ENCODE measurements at regions not wholly inside any gene's neighbourhood (a gene's known extent, or its start where the extent isn't known, plus 50 kb on each side); places are given as distances from the start of the nearest gene placed in this dataset.
"Not testable (repeated sequence)": the region's sequence is repeated elsewhere in the genome, so short reads cannot be mapped to it uniquely, and the experiment has no call there.

GRCh38 chr5:173667702-173668101, 51.3 kb upstream of the BOD1 start:
- DNase-seq (ENCODE audit: low read depth): no peak

DNA sequence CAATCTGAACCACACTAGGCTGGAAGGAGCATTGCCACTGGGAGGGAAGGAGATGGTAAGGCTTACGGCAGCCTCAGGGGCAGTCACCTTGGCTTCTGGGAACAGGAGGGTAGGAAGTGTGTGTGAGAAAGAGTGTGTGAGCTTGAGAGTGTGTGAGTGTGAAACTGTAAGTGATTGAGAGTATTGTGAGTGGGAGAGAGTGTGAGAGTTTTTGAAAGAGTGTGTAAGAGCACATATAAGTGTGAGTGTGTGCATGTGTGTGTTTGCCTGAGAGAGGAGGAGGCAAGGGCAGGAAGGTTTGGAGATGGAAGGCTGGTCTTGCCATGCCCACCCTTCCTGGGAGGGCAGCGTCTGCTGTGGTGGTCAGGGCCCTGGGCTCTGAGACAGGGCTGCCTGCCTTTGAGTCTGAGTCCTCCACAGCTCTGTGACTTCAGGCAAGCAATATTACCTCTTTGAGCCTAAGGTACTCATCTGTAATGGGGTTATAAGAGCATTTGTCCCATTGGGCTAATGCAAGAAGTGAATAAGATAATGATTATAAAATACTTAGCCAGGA, 51.9 kb upstream of the BOD1 start:
- no peak for DNase-seq (ENCODE audit: low read depth)

DNA sequence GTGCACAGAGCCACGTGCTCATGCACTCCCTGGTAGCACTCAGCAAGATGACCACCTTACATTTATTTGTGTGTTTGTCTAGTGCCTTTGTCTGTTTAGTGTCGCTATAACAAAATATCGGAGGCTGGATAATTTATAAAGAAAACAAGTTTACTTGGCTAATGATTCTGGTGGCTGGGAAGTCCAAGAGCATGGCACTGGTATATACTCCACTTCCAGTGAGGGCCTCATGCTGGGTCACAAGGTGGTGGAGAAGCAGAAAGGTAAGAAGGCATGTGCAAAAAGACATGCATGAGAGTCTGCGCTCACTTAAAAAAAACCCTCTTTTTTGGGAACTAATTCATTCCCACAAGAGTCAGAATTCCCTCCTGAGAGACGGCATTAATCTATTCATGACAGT, 52.5 kb upstream of the BOD1 start:
- no peak for DNase-seq (ENCODE audit: low read depth)

- DNase-seq (ENCODE audit: low read depth): no peak
These were observed 53.0 kb upstream of the BOD1 start for GRCh38 chr5:173669483-173669882.

DNA sequence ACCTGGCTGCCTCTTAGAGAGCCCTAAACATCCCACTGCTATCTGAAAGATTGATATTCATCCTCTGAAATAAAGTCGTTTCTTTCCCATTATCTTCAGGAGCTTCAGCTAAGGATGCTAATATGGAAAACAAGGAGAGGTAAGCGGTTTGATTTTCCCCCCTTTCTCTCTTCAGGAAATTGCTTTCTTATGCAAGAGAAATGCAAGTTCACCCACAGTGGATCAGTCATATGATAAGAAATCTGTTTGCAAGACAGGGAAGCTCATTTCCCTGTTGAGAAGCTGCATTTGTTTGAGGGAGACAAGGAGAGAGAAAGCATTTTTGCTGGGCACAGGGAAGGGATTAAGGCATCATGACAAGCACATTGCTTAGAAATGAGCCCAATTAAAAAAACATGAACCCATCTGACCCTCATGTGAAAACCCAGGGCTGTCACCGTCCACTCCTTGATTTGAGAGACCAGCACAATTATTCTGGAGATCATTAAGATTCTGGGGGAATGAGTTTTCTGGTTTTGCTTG, 53.7 kb upstream of the BOD1 start:
- no peak for DNase-seq (ENCODE audit: low read depth)

GRCh38 chr5:173670791-173671120, 54.3 kb upstream of the BOD1 start:
- no peak for DNase-seq (ENCODE audit: low read depth)

- no peak for DNase-seq (ENCODE audit: low read depth)
These were observed 54.9 kb upstream of the BOD1 start for GRCh38 chr5:173671121-173671949.

DNA sequence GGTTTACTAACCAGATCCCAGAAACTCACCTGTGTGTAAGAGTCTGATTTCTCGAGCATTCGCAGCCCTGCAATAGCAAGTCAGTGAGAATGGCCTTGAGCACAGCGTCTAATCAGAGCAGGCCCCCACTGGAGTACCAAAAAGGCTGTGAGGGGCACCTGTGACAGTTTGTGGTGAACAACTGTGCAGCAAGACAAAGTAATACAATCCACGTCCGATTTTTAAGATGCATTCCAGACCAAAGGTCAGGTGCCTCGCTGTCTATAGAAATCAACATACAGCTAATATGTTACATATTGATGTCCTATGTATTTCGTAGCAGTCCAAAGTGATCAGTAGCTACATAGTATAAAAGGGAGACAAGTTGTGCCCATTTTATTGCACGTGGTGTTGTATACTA, 55.7 kb upstream of the BOD1 start:
- DNase-seq (ENCODE audit: low read depth): no peak

DNA sequence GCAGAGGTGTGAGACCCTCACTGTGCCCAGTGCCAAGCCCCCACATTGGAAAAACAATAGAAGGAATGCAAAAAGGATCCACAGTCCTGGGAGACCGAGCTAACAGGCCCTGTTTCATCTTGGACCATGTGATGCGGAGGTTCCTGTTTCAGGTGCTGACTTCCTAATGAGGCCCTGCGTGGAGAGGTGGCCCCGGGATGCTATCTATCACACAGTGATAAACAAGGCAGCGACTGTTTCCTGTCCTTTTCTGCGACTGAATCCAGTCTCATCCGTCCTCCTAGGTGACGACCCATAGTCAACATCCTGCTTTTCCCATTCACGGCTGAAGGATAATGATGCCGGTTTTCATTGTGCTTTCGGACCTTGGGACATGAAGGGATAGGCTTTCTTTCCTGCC, 56.4 kb upstream of the BOD1 start:
- no peak for DNase-seq (ENCODE audit: low read depth)

- DNase-seq (ENCODE audit: low read depth): no peak
These were observed 57.0 kb upstream of the BOD1 start for GRCh38 chr5:173673295-173674101.

- DNase-seq (ENCODE audit: low read depth): no peak
These were observed 59.0 kb upstream of the BOD1 start for GRCh38 chr5:173675287-173675996.

GRCh38 chr5:173676375-173676774, 59.9 kb upstream of the BOD1 start:
- no peak for DNase-seq (ENCODE audit: low read depth)

- DNase-seq (ENCODE audit: low read depth): no peak
These were observed 60.7 kb upstream of the BOD1 start for GRCh38 chr5:173677125-173677672.

- no peak for DNase-seq (ENCODE audit: low read depth)
These were observed 63.6 kb upstream of the BOD1 start for GRCh38 chr5:173679909-173680630.

- DNase-seq (ENCODE audit: low read depth): no peak
These were observed 64.3 kb upstream of the BOD1 start for GRCh38 chr5:173680660-173681242.

DNA sequence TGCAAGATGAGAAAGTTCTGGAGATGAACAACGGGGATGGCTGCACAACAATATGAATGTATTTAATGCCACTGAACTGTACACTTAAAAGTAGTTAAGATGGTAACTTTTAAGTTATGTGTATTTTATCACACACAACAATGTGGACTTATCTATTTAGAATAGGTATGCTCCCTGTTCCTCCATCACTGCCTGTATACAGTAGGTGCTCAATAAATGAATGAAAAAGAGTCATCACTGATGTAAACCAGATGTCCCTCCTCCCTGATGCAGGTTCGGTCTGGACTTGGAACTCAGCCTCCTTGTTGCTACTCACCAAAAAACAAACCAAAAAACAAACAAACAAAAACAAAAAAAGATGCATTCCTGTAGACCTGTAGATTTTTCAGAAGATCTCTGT, 65.9 kb upstream of the BOD1 start:
- DNase-seq (ENCODE audit: low read depth): no peak

- DNase-seq (ENCODE audit: low read depth): not testable (repeated sequence)
These were observed 68.1 kb upstream of the BOD1 start for GRCh38 chr5:173684535-173684934.

DNA sequence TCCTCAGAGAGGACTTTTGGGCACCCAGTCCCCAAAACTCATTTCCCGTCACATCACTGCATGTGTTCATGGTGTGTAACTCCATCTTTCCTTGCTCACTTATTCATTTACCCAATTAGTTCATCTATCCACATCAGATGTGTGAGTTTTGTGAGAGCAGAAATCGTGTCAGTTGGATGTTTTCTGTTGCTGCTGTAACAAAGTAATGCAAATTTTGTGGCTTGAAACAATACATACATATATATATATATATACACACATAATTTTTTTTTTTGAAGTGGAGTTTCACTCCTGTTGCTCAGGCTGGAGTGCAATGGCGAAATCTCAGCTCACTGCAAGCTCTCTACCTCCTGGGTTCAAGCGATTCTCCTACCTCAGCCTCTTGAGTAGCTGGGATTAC, 70.5 kb upstream of the BOD1 start:
- DNase-seq (ENCODE audit: low read depth): no peak

GRCh38 chr5:173688703-173689102, 72.3 kb upstream of the BOD1 start:
- no peak for DNase-seq (ENCODE audit: low read depth)

- DNase-seq (ENCODE audit: low read depth): no peak
These were observed 72.8 kb upstream of the BOD1 start for GRCh38 chr5:173689171-173689736.
